GM18517 (cell line): ENCODE measurements at regions not wholly inside any gene's neighbourhood (a gene's known extent, or its start where the extent isn't known, plus 50 kb on each side); places are given as distances from the start of the nearest gene placed in this dataset.
A peak's percentile ranks its signal among the peaks of the same experiment; 100 is the strongest.

ENCODE experiments used
- ATAC-seq: cut with Tn5 transposase; IDR thresholded peaks from one replicate; pipeline ENCODE4 v1.9.1; 2021; ENCODE audit warnings: mild to moderate bottlenecking, moderate library complexity; ENCODE audit not compliant: unreplicated experiment

DNA sequence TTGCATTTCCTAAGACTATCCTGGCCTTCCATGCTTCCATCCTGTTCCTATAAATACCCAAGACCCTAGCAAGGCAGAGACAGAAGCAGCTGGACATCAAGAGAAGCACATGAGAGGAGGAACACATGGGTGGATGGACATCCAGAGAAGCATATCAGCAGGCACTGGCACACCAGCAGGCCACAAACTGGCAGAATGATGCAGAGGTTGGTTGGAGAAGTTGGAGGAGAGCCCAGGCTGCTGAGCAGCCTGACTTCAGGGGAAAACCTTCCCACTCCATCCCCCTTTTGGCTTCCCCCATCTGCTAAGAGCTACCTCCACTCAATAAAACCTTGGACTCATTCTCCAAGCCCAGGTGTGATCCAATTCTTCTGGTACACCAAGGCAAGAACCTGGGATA is 332.5 kb downstream of the FRK start:
- no peak for ATAC-seq

- ATAC-seq, result no peak
Measured at GRCh38 chr6:115721564-115721963, 339.1 kb downstream of the FRK start.

DNA sequence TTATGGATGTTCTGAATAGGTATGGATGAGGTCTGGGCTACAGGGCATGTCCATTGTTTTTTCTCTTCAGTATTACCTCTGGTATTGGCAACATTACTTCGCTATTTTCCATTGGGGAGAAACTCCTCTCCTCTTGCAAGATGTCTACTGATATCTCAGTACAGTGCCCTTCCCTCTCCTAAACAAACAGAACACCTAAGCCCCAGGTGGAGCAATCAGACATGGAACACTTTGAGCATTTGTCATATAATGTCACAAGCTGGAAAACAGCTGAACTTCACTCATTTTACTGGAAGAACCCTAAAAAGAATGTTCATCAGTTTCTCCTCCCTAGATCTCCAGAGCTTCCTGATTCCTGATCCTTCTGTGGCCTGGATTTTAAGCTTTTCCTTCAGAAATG is 339.8 kb downstream of the FRK start:
- no peak for ATAC-seq

GRCh38 chr6:115717472-115717871 is 343.2 kb downstream of the FRK start:
- peak; percentile 15 for ATAC-seq

- peak; percentile 99 for ATAC-seq
Measured at GRCh38 chr6:115717062-115717461, 343.6 kb downstream of the FRK start.

GRCh38 chr6:115712291-115712961 is 348.3 kb downstream of the FRK start:
- no peak for ATAC-seq

- no peak for ATAC-seq
Measured at GRCh38 chr6:115708850-115709249, 351.8 kb downstream of the FRK start.

GRCh38 chr6:115706981-115707380 is 353.7 kb downstream of the FRK start:
- no peak for ATAC-seq

DNA sequence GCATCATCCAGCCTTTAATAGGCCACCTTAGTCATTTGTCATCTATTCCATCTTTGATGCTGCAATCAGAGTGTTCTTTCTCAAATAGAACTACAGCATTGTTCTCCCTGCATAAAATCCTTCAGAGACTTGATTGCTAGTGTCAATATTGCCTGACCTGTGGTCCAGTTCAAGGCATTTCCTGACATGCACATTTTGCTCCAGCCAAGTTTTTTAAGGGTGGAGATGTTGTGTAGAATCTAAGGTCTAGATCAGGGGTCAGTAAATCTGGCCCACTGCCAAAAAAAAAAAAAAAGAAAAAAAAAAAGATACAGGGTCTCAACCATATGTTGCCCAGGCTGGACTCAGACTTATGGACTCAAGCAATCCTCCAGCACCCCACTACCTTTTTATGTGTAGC is 354.4 kb downstream of the FRK start:
- no peak for ATAC-seq

GRCh38 chr6:115704028-115704427 is 356.7 kb downstream of the FRK start:
- no peak for ATAC-seq

DNA sequence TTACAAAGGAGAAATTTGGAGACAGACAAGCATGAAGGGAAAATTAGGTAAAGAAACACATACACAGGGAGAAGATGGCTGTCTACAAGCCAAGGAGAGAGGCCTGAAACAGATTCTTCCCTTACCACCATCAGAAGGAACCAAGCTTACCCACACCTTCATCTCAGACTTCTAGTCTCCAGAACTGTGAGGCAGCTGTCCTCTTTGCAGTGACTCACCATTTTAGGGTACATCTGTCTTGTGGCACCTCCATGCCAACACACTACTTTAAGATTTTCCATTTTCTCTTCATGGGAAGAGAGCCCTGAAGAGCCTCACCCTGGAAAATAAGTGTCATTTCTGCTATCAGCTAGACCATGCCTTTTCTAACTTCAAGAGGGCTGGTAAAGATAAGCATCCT is 369.3 kb downstream of the FRK start:
- no peak for ATAC-seq

GRCh38 chr6:115690854-115691253 is 369.8 kb downstream of the FRK start:
- ATAC-seq, result no peak

GRCh38 chr6:115681978-115682775 is 378.5 kb downstream of the FRK start:
- ATAC-seq, result no peak

DNA sequence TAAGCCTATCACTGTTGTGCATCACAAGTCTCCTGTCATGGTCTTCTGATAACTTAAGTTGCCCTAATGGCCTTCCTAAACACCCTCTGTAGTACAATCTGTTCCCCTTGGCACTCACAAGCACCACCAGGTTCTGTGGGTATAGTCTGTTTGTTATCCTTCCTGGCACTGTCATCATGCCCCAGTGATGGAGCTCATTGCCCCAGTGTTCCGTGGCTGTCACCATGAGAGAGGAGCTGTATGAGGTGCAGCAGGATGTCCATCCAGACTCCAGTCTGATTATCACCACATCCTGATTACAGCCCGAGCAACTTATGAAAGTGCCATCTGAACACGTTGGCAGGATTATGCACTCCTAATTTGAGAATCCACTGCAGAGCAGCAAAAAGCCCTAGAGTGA is 380.1 kb downstream of the FRK start:
- ATAC-seq, result no peak

DNA sequence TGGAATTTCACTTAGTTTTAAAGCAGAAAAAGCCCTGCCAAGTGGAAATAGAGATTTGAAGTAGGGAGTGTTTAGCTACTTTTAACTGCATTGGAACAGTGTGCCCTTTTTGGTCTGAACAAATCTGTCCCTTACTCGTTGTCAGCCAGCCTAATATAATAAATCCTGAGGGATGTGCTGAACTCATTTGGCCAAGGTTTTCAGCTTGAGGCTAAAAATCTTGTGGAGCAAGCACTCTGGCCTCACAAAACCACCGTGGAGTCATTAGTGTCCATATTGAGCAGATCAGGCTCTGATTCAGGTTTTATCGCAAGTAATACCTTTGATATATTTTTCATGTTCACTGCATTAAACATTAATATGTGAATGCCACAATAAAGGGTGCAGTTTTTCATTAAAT is 383.5 kb downstream of the FRK start:
- no peak for ATAC-seq

DNA sequence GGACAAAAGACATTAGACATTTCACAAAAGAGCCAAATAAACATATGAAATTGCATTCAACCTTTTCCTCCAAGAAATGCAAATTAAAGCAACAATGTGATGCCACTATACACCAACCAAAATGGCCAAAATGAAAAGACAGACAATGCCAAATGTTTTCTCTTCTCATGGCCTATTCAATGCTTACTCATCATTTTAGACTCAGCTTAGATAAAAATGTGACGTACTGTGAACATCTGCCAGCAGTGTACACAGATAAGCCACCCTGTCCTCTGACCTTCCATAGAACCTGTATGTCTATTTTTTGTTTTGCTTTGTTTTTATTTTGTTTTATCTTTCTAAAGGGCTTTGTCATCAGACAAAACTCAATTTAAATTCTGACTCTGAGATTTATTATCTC is 385.2 kb downstream of the FRK start:
- ATAC-seq, result no peak

- ATAC-seq, result no peak
Measured at GRCh38 chr6:115668781-115669180, 391.9 kb downstream of the FRK start.

GRCh38 chr6:115668211-115668610 is 392.5 kb downstream of the FRK start:
- ATAC-seq, result no peak

DNA sequence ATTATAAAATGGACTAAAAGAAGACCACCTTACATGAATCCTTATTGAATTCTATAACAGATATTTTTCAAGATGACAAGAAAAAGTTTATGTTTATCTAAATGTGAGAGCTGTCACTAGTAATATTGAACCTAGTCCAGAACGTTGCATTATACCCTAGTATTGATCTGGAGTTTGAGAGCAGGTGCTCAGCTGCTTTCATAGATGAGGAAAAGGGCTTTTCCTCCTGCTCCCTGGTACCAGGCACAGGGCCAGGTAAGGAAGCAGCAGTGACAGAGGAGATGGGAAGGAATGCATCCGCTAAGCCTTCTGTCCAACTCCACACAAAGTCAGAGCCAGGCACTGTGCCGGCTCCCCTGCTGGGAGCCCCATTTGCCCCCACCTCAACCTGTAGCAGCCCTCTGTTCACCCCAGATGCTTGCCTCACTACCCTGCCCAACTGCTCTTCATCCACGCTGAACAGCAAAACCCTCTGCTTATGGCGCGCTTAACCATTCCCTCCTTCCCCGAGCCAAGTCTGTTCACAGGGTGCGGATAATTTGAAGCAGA is 393.1 kb downstream of the FRK start:
- ATAC-seq, result no peak

DNA sequence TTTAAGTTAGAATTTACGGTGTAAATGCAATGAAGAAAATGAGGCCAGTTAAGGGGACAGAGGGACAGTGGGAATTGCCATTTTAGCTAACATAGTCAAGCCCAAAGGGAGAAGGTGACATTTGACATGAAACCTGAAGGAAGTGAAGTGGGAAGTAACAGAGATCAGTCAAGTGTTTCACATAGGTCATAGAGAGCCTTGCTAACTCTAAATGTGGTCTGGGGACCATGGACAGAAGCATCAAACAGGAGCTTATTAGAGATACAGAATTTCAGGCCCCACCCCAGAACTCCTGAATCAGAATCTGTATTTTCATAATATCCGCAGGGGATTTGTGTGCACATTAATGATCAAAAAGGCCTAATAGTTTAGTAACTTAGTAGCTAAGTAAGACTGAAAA is 393.7 kb downstream of the FRK start:
- no peak for ATAC-seq

- no peak for ATAC-seq
Measured at GRCh38 chr6:115665310-115665709, 395.4 kb downstream of the FRK start.

DNA sequence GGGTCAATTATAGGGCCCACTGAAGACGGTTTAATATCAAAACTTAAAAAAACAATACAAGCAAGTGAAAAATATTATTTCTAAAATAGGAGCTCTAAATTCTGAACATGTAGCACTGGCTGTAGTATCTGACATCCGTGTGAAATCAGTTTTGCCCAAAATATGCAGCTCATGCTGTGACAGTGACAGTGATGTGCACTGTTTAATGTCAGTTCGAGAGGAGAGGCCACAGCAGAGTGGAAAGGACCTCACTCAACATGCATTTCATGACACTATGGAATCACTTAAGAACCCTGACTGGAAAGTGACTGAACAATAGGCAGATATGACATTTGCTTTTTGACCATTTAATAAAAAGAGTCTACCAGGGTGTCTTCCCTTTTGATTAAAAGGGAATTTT is 397.0 kb downstream of the FRK start:
- ATAC-seq, result no peak
